Effector CD4-positive, alpha-beta T cell (primary cell): ENCODE measurements at regions not wholly inside any gene's neighbourhood (a gene's known extent, or its start where the extent isn't known, plus 50 kb on each side); places are given as distances from the start of the nearest gene placed in this dataset.

Experiments used
- DNase-seq: peaks from one replicate; pipeline ENCODE4 v3.0.0-alpha.2; 2020

GRCh38 chr2:145650226-145650625, 1130.3 kb upstream of the ZEB2 start:
- no peak for DNase-seq

- DNase-seq = no peak
Observed at GRCh38 chr2:145649061-145649460, 1129.1 kb upstream of the ZEB2 start.

- no peak for DNase-seq
Observed at GRCh38 chr2:145644820-145645302, 1124.9 kb upstream of the ZEB2 start.

- no peak for DNase-seq
Observed at GRCh38 chr2:145638675-145639074, 1118.8 kb upstream of the ZEB2 start.

GRCh38 chr2:145635706-145636427, 1115.9 kb upstream of the ZEB2 start:
- no peak for DNase-seq

- no peak for DNase-seq
Observed at GRCh38 chr2:145631561-145631960, 1111.6 kb upstream of the ZEB2 start.

- DNase-seq = no peak
Observed at GRCh38 chr2:145626301-145626700, 1106.4 kb upstream of the ZEB2 start.

- DNase-seq = no peak
Observed at GRCh38 chr2:145625111-145625510, 1105.2 kb upstream of the ZEB2 start.

- DNase-seq = no peak
Observed at GRCh38 chr2:145623136-145623535, 1103.2 kb upstream of the ZEB2 start.

GRCh38 chr2:145622285-145622684, 1102.4 kb upstream of the ZEB2 start:
- DNase-seq = no peak

- DNase-seq = no peak
Observed at GRCh38 chr2:145617906-145618305, 1098.0 kb upstream of the ZEB2 start.

GRCh38 chr2:145617420-145617819, 1097.5 kb upstream of the ZEB2 start:
- no peak for DNase-seq

GRCh38 chr2:145615626-145616025, 1095.7 kb upstream of the ZEB2 start:
- DNase-seq = no peak

- no peak for DNase-seq
Observed at GRCh38 chr2:145609951-145610350, 1090.0 kb upstream of the ZEB2 start.

GRCh38 chr2:145601361-145601925, 1081.5 kb upstream of the ZEB2 start:
- no peak for DNase-seq

- no peak for DNase-seq
Observed at GRCh38 chr2:145600811-145601210, 1080.9 kb upstream of the ZEB2 start.

GRCh38 chr2:145599756-145600155, 1079.8 kb upstream of the ZEB2 start:
- no peak for DNase-seq

- no peak for DNase-seq
Observed at GRCh38 chr2:145598434-145598833, 1078.5 kb upstream of the ZEB2 start.

- no peak for DNase-seq
Observed at GRCh38 chr2:145597809-145598208, 1077.9 kb upstream of the ZEB2 start.

- DNase-seq = no peak
Observed at GRCh38 chr2:145597006-145597405, 1077.1 kb upstream of the ZEB2 start.

GRCh38 chr2:145596416-145596815, 1076.5 kb upstream of the ZEB2 start:
- no peak for DNase-seq

- DNase-seq = no peak
Observed at GRCh38 chr2:145595296-145595695, 1075.4 kb upstream of the ZEB2 start.

GRCh38 chr2:145593991-145594614, 1074.2 kb upstream of the ZEB2 start:
- no peak for DNase-seq

GRCh38 chr2:145593280-145593679, 1073.4 kb upstream of the ZEB2 start:
- no peak for DNase-seq
